Neural progenitor cell (in vitro differentiated cells): ENCODE measurements at regions not wholly inside any gene's neighbourhood (a gene's known extent, or its start where the extent isn't known, plus 50 kb on each side); places are given as distances from the start of the nearest gene placed in this dataset.

Experiments used
- CTCF ChIP-seq: fragments of 200-600 bp; sonication (generic); IDR thresholded peaks from 2 replicates; pipeline ENCODE4 v1.5.1; 2017; ENCODE audit warnings: antibody characterized with exemption, mild to moderate bottlenecking
- EZH2 ChIP-seq: fragments of 200-600 bp; sonication (generic); IDR thresholded peaks from 2 replicates; pipeline ENCODE4 v1.6.1; 2017; ENCODE audit warnings: antibody characterized with exemption, mild to moderate bottlenecking, moderate library complexity
- EZH2phosphoT487 ChIP-seq: fragments of 200-600 bp; sonication (generic); IDR thresholded peaks from 2 replicates; pipeline ENCODE4 v1.6.1; 2017; ENCODE audit warnings: antibody characterized with exemption

GRCh38 chr16:87044032-87044382 is 273.2 kb downstream of the C16orf95 start:
- no peak for TF ChIP-seq EZH2phosphoT487
- no peak for TF ChIP-seq CTCF
- no peak for TF ChIP-seq EZH2
